ENCODE measurements at regions not wholly inside any gene's neighbourhood (a gene's known extent, or its start where the extent isn't known, plus 50 kb on each side); places are given as distances from the start of the nearest gene placed in this dataset.

DNA sequence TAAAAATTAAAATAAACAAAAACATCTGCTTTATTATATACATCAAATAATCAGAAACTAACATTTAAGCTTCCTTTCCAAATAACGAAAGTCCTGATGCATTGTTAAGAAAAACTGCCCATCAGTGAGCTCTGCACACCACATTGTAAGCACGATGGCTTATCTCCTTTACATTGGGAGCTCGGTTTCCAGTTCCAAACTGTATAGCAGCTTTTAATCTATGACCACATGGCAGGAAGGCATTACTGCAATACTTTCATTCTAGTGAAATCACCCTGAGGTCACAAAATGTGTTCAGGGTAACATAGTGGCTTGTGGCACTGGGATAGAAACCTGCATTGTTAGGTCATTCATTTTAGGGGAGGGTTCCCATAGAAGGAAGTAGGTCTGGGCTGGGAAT, 146.3 kb downstream of the ZNF22 start:
- H3K4me1 Mint-ChIP-seq: peaks cover 3% of the 10 kb centered on the region; the same call in 1 of the 2 replicates
- no peak for DNase-seq (ENCODE audit: low spot score)
- H3K27ac Mint-ChIP-seq: no peak overlapping the region
- ChIA-PET POLR2A (no interaction called here), CTCF (no interaction called here)
- peaks cover 9% of the 10 kb centered on the region for H3K9me3 Mint-ChIP-seq
- no peak overlapping the region for H3K4me3 Mint-ChIP-seq
- no peak for ATAC-seq
- no peaks in the 10 kb centered on the region for H3K27me3 Mint-ChIP-seq (ENCODE audit: low read depth)
- H3K36me3 Mint-ChIP-seq: no peaks in the 10 kb centered on the region
- no peak for TF ChIP-seq TEAD1 (CRISPR knock-in tag; IDR thresholded peaks at IDR 0.05)
- no peak for TF ChIP-seq FOXJ3 (CRISPR knock-in tag; IDR thresholded peaks at IDR 0.05; ENCODE audit: borderline replicate concordance)
- no peak for TF ChIP-seq ZBTB21 (CRISPR knock-in tag; IDR thresholded peaks at IDR 0.05; ENCODE audit: borderline replicate concordance)
- no peak for TF ChIP-seq MYBL2 (CRISPR knock-in tag; IDR thresholded peaks at IDR 0.05)
- no peak for TF ChIP-seq CREM (CRISPR knock-in tag; IDR thresholded peaks at IDR 0.05)
- no peak for TF ChIP-seq IRF2 (CRISPR knock-in tag; IDR thresholded peaks at IDR 0.05; ENCODE audit: borderline replicate concordance, low read depth)
- no peak for TF ChIP-seq RORB (CRISPR knock-in tag; IDR thresholded peaks at IDR 0.05)
- TF ChIP-seq, protein P1, sequence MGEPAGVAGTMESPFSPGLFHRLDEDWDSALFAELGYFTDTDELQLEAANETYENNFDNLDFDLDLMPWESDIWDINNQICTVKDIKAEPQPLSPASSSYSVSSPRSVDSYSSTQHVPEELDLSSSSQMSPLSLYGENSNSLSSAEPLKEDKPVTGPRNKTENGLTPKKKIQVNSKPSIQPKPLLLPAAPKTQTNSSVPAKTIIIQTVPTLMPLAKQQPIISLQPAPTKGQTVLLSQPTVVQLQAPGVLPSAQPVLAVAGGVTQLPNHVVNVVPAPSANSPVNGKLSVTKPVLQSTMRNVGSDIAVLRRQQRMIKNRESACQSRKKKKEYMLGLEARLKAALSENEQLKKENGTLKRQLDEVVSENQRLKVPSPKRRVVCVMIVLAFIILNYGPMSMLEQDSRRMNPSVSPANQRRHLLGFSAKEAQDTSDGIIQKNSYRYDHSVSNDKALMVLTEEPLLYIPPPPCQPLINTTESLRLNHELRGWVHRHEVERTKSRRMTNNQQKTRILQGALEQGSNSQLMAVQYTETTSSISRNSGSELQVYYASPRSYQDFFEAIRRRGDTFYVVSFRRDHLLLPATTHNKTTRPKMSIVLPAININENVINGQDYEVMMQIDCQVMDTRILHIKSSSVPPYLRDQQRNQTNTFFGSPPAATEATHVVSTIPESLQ (CRISPR knock-in tag; IDR thresholded peaks at IDR 0.05): no peak
- no peak for TF ChIP-seq USF2 (CRISPR knock-in tag; IDR thresholded peaks at IDR 0.05)
- TF ChIP-seq CREB1 (CRISPR knock-in tag; IDR thresholded peaks at IDR 0.05): no peak
- no peak for TF ChIP-seq ZNF263 (CRISPR knock-in tag; IDR thresholded peaks at IDR 0.05; ENCODE audit: low read depth)
- no peak for TF ChIP-seq ZNF219 (CRISPR knock-in tag; IDR thresholded peaks at IDR 0.05; ENCODE audit: borderline replicate concordance)

GRCh38 chr10:45150997-45151396, 150.3 kb downstream of the ZNF22 start:
- peaks cover 4% of the 10 kb centered on the region; the same call in 1 of the 2 replicates for H3K9me3 Mint-ChIP-seq
- no peak overlapping the region for H3K4me3 Mint-ChIP-seq
- H3K27ac Mint-ChIP-seq: no peak overlapping the region
- no peaks in the 10 kb centered on the region for H3K36me3 Mint-ChIP-seq
- H3K4me1 Mint-ChIP-seq: peaks cover 8% of the 10 kb centered on the region
- no peak for DNase-seq (ENCODE audit: low spot score)
- H3K27me3 Mint-ChIP-seq (ENCODE audit: low read depth): no peaks in the 10 kb centered on the region
- ChIA-PET POLR2A (no interaction called here), CTCF (no interaction called here)
- ATAC-seq: no peak
- TF ChIP-seq SP1 (CRISPR knock-in tag; conservative IDR thresholded peaks at IDR 0.05): no peak
- TF ChIP-seq OVOL2 (CRISPR knock-in tag; IDR thresholded peaks at IDR 0.05; ENCODE audit: borderline replicate concordance): no peak
- TF ChIP-seq ZNF121 (CRISPR knock-in tag; IDR thresholded peaks at IDR 0.05): no peak
- no peak for TF ChIP-seq ZNF138 (CRISPR knock-in tag; conservative IDR thresholded peaks at IDR 0.05)
- TF ChIP-seq, protein P2, sequence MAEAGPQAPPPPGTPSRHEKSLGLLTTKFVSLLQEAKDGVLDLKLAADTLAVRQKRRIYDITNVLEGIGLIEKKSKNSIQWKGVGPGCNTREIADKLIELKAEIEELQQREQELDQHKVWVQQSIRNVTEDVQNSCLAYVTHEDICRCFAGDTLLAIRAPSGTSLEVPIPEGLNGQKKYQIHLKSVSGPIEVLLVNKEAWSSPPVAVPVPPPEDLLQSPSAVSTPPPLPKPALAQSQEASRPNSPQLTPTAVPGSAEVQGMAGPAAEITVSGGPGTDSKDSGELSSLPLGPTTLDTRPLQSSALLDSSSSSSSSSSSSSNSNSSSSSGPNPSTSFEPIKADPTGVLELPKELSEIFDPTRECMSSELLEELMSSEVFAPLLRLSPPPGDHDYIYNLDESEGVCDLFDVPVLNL (CRISPR knock-in tag; IDR thresholded peaks at IDR 0.05; ENCODE audit: borderline replicate concordance, low read depth): no peak
- TF ChIP-seq FOXK1 (CRISPR knock-in tag; IDR thresholded peaks at IDR 0.05): no peak
- TF ChIP-seq, protein P3, sequence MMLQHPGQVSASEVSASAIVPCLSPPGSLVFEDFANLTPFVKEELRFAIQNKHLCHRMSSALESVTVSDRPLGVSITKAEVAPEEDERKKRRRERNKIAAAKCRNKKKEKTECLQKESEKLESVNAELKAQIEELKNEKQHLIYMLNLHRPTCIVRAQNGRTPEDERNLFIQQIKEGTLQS (CRISPR knock-in tag; conservative IDR thresholded peaks at IDR 0.05): no peak
- no peak for TF ChIP-seq GABPB1 (CRISPR knock-in tag; IDR thresholded peaks at IDR 0.05)
- TF ChIP-seq ZNF671 (CRISPR knock-in tag; IDR thresholded peaks at IDR 0.05): no peak
- TF ChIP-seq, protein P4, sequence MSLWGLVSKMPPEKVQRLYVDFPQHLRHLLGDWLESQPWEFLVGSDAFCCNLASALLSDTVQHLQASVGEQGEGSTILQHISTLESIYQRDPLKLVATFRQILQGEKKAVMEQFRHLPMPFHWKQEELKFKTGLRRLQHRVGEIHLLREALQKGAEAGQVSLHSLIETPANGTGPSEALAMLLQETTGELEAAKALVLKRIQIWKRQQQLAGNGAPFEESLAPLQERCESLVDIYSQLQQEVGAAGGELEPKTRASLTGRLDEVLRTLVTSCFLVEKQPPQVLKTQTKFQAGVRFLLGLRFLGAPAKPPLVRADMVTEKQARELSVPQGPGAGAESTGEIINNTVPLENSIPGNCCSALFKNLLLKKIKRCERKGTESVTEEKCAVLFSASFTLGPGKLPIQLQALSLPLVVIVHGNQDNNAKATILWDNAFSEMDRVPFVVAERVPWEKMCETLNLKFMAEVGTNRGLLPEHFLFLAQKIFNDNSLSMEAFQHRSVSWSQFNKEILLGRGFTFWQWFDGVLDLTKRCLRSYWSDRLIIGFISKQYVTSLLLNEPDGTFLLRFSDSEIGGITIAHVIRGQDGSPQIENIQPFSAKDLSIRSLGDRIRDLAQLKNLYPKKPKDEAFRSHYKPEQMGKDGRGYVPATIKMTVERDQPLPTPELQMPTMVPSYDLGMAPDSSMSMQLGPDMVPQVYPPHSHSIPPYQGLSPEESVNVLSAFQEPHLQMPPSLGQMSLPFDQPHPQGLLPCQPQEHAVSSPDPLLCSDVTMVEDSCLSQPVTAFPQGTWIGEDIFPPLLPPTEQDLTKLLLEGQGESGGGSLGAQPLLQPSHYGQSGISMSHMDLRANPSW (CRISPR knock-in tag; conservative IDR thresholded peaks at IDR 0.05; ENCODE audit: low read depth): no peak
- TF ChIP-seq ZNF423 (CRISPR knock-in tag; IDR thresholded peaks at IDR 0.05): no peak
- TF ChIP-seq KAT7 (CRISPR knock-in tag; IDR thresholded peaks at IDR 0.05; ENCODE audit: borderline replicate concordance): no peak
- TF ChIP-seq, protein P5, sequence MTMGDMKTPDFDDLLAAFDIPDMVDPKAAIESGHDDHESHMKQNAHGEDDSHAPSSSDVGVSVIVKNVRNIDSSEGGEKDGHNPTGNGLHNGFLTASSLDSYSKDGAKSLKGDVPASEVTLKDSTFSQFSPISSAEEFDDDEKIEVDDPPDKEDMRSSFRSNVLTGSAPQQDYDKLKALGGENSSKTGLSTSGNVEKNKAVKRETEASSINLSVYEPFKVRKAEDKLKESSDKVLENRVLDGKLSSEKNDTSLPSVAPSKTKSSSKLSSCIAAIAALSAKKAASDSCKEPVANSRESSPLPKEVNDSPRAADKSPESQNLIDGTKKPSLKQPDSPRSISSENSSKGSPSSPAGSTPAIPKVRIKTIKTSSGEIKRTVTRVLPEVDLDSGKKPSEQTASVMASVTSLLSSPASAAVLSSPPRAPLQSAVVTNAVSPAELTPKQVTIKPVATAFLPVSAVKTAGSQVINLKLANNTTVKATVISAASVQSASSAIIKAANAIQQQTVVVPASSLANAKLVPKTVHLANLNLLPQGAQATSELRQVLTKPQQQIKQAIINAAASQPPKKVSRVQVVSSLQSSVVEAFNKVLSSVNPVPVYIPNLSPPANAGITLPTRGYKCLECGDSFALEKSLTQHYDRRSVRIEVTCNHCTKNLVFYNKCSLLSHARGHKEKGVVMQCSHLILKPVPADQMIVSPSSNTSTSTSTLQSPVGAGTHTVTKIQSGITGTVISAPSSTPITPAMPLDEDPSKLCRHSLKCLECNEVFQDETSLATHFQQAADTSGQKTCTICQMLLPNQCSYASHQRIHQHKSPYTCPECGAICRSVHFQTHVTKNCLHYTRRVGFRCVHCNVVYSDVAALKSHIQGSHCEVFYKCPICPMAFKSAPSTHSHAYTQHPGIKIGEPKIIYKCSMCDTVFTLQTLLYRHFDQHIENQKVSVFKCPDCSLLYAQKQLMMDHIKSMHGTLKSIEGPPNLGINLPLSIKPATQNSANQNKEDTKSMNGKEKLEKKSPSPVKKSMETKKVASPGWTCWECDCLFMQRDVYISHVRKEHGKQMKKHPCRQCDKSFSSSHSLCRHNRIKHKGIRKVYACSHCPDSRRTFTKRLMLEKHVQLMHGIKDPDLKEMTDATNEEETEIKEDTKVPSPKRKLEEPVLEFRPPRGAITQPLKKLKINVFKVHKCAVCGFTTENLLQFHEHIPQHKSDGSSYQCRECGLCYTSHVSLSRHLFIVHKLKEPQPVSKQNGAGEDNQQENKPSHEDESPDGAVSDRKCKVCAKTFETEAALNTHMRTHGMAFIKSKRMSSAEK (CRISPR knock-in tag; IDR thresholded peaks at IDR 0.05; ENCODE audit: borderline replicate concordance): no peak
- TF ChIP-seq NFATC4 (CRISPR knock-in tag; IDR thresholded peaks at IDR 0.05): no peak
- TF ChIP-seq CREM (CRISPR knock-in tag; IDR thresholded peaks at IDR 0.05): no peak
